ENCODE measurements at regions not wholly inside any gene's neighbourhood (a gene's known extent, or its start where the extent isn't known, plus 50 kb on each side); places are given as distances from the start of the nearest gene placed in this dataset.

GRCh38 chr13:106998664-106999063 lies 430.7 kb upstream of the ARGLU1 start:
- DNase-seq (ENCODE audit: extremely low read depth, insufficient read length): no peak
- no peak for TF ChIP-seq CTCF (IDR thresholded peaks at IDR 0.05; ENCODE audit: insufficient read depth, low read length, poor library complexity, severe bottlenecking)
- H3K27me3 ChIP-seq (replicated peaks; ENCODE audit: control insufficient read depth, insufficient read depth, low read length): no peaks in the 10 kb centered on the region
- H3K36me3 ChIP-seq (ENCODE audit: control insufficient read depth, insufficient read depth, low read length): no peaks in the 10 kb centered on the region
- no peak overlapping the region for H3K4me3 ChIP-seq (replicated peaks; ENCODE audit: low read depth, low read length)

GRCh38 chr13:106997696-106998095 lies 429.8 kb upstream of the ARGLU1 start:
- Histone ChIP-seq H3K4me3 (replicated peaks; ENCODE audit: low read depth, low read length) (no peak overlapping the region), H3K27me3 (replicated peaks; ENCODE audit: control insufficient read depth, insufficient read depth, low read length) (no peaks in the 10 kb centered on the region), H3K36me3 (ENCODE audit: control insufficient read depth, insufficient read depth, low read length) (no peaks in the 10 kb centered on the region)
- TF ChIP-seq CTCF (IDR thresholded peaks at IDR 0.05; ENCODE audit: insufficient read depth, low read length, poor library complexity, severe bottlenecking): no peak
- DNase-seq (ENCODE audit: extremely low read depth, insufficient read length): no peak

- no peak for DNase-seq (ENCODE audit: extremely low read depth, insufficient read length)
Measured at GRCh38 chr13:106996867-106997618, 429.1 kb upstream of the ARGLU1 start.

GRCh38 chr13:106990594-106990993 lies 422.7 kb upstream of the ARGLU1 start:
- TF ChIP-seq CTCF (IDR thresholded peaks at IDR 0.05; ENCODE audit: insufficient read depth, low read length, poor library complexity, severe bottlenecking): no peak
- DNase-seq (ENCODE audit: extremely low read depth, insufficient read length): no peak
- no peaks in the 10 kb centered on the region for H3K27me3 ChIP-seq (replicated peaks; ENCODE audit: control insufficient read depth, insufficient read depth, low read length)
- no peak overlapping the region for H3K4me3 ChIP-seq (replicated peaks; ENCODE audit: low read depth, low read length)
- H3K36me3 ChIP-seq (ENCODE audit: control insufficient read depth, insufficient read depth, low read length): no peaks in the 10 kb centered on the region

More at GRCh38 chr13:106996867-106997618, 429.1 kb upstream of the ARGLU1 start:
- H3K36me3 ChIP-seq (ENCODE audit: control insufficient read depth, insufficient read depth, low read length): no peaks in the 10 kb centered on the region
- H3K27me3 ChIP-seq (replicated peaks; ENCODE audit: control insufficient read depth, insufficient read depth, low read length): no peaks in the 10 kb centered on the region
- H3K4me3 ChIP-seq (replicated peaks; ENCODE audit: low read depth, low read length): no peak overlapping the region
- TF ChIP-seq CTCF (IDR thresholded peaks at IDR 0.05; ENCODE audit: insufficient read depth, low read length, poor library complexity, severe bottlenecking): no peak

GRCh38 chr13:106989876-106990275 lies 421.9 kb upstream of the ARGLU1 start:
- no peak for TF ChIP-seq CTCF (IDR thresholded peaks at IDR 0.05; ENCODE audit: insufficient read depth, low read length, poor library complexity, severe bottlenecking)
- no peak for DNase-seq (ENCODE audit: extremely low read depth, insufficient read length)
- H3K36me3 ChIP-seq (ENCODE audit: control insufficient read depth, insufficient read depth, low read length): no peaks in the 10 kb centered on the region
- no peak overlapping the region for H3K4me3 ChIP-seq (replicated peaks; ENCODE audit: low read depth, low read length)
- H3K27me3 ChIP-seq (replicated peaks; ENCODE audit: control insufficient read depth, insufficient read depth, low read length): no peaks in the 10 kb centered on the region

- no peaks in the 10 kb centered on the region for H3K36me3 ChIP-seq (ENCODE audit: control insufficient read depth, insufficient read depth, low read length)
- no peak overlapping the region for H3K4me3 ChIP-seq (replicated peaks; ENCODE audit: low read depth, low read length)
- H3K27me3 ChIP-seq (replicated peaks; ENCODE audit: control insufficient read depth, insufficient read depth, low read length): no peaks in the 10 kb centered on the region
- TF ChIP-seq CTCF (IDR thresholded peaks at IDR 0.05; ENCODE audit: insufficient read depth, low read length, poor library complexity, severe bottlenecking): no peak
- peak; percentile 27 for DNase-seq (ENCODE audit: extremely low read depth, insufficient read length)
Measured at GRCh38 chr13:106987427-106987785, 419.5 kb upstream of the ARGLU1 start.
